ENCODE measurements at regions not wholly inside any gene's neighbourhood (a gene's known extent, or its start where the extent isn't known, plus 50 kb on each side); places are given as distances from the start of the nearest gene placed in this dataset.

DNA sequence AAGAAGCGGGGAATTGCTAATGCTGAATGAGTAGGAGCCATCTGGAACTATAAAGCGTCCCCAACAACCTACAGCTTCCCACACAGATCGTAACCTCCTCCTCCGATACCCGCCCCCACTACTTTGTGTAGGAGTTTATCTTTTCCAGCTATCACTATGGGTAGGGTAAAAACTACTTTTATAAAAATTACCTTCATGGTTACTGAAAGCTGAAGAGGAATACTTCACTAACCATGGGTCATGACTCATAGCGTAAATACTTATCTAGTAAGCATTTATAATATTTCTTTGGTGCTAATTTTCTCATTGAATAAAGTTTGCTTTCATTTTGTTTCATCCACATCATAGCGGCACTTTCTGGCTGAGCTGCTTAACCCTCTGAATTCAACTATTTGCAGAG is 79.4 kb upstream of the TNIP3 start:
- TF ChIP-seq, protein P1, sequence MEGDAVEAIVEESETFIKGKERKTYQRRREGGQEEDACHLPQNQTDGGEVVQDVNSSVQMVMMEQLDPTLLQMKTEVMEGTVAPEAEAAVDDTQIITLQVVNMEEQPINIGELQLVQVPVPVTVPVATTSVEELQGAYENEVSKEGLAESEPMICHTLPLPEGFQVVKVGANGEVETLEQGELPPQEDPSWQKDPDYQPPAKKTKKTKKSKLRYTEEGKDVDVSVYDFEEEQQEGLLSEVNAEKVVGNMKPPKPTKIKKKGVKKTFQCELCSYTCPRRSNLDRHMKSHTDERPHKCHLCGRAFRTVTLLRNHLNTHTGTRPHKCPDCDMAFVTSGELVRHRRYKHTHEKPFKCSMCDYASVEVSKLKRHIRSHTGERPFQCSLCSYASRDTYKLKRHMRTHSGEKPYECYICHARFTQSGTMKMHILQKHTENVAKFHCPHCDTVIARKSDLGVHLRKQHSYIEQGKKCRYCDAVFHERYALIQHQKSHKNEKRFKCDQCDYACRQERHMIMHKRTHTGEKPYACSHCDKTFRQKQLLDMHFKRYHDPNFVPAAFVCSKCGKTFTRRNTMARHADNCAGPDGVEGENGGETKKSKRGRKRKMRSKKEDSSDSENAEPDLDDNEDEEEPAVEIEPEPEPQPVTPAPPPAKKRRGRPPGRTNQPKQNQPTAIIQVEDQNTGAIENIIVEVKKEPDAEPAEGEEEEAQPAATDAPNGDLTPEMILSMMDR (IDR thresholded peaks at IDR 0.05) = no peak
- Histone ChIP-seq H3K4me3 (peak overlapping the region in 1 of 10 donors; percentile 26), H3K4me1 (no peaks in the 10 kb centered on the region), H3K36me3 (no peaks in the 10 kb centered on the region), H3K27me3 (no peaks in the 10 kb centered on the region), H3K9me3 (no peaks in the 10 kb centered on the region), H3K27ac (no peak overlapping the region)
- 84% methylated on average over 7 of the region's 7 CpGs for WGBS, 2 donors
- no peak for DNase-seq
- intact Hi-C loops (cut with DNase I) = loop anchor here in 1 of 10 donors (10.0 kb wide), 1 partner anchor 49 kb away; no protein-coding TSS in a partner anchor
- no peak for ATAC-seq

DNA sequence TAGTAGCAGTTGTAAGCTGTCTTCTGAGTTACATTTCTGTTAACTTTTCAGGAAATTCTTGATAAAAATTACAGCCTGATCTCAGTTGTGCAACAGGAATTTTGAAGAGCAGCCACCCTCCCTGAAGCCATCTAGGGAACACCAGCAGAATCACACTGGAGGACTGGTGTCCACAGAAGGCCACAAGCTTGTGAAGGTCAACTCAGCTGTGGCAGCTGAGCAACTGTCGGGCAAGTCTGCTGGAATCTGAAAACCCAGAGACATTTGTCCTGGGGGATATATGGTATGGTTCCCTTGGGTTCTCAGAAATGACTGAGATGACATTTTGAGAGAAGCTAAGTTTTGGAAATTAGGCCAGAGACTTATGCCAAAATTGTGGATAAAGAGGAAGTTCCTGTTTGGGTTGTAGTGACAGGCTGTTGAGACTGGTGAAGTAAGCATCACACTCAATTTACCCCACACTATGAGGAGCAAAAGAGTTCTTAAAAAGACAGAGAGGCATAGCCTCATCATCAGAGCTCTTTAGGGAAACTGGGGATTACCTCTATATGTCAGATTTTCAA is 78.1 kb upstream of the TNIP3 start:
- no peak overlapping the region for H3K4me3 ChIP-seq
- no peaks in the 10 kb centered on the region for H3K4me1 ChIP-seq
- intact Hi-C loops (cut with DNase I) = loop anchor here in 1 of 10 donors (10.0 kb wide), 1 partner anchor 47 kb away; no protein-coding TSS in a partner anchor
- TF ChIP-seq, protein P1 (IDR thresholded peaks at IDR 0.05) = no peak
- no peak overlapping the region for H3K27ac ChIP-seq
- ATAC-seq = no peak
- no peaks in the 10 kb centered on the region for H3K27me3 ChIP-seq
- no peaks in the 10 kb centered on the region for H3K36me3 ChIP-seq
- no peaks in the 10 kb centered on the region for H3K9me3 ChIP-seq
- 66 to 81% methylated on average over 1 of the region's 1 CpG for WGBS, 2 donors
- DNase-seq = no peak

DNA sequence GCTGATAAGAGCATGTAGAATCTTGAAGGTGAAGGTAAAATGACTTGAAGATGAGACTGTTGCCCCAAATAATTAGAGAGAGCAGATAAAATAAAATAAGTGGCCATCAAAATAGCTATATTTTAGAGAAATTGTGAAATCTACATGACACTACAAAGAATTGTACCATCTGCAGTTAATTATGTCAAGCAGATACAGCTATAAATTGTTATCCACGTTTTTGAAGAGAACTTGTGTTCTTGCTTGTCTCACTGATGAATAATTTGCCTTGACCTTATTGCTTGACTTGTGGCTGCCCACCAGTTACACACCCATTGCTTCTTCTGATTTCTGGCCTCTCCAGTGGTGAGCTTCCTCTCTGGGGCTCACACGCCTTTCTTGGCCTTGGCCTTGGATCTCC is 75.8 kb upstream of the TNIP3 start:
- no peak for DNase-seq
- 58 to 79% methylated on average over 2 of the region's 2 CpGs for WGBS, 2 donors
- Histone ChIP-seq H3K9me3 (no peaks in the 10 kb centered on the region), H3K27me3 (no peaks in the 10 kb centered on the region), H3K36me3 (no peaks in the 10 kb centered on the region), H3K27ac (no peak overlapping the region), H3K4me1 (no peaks in the 10 kb centered on the region), H3K4me3 (no peak overlapping the region)
- TF ChIP-seq, protein P1 (IDR thresholded peaks at IDR 0.05) = no peak
- no peak for ATAC-seq
- intact Hi-C loops (cut with DNase I) = loop anchor here in 1 of 10 donors (10.0 kb wide), 1 partner anchor 45 kb away; no protein-coding TSS in a partner anchor

DNA sequence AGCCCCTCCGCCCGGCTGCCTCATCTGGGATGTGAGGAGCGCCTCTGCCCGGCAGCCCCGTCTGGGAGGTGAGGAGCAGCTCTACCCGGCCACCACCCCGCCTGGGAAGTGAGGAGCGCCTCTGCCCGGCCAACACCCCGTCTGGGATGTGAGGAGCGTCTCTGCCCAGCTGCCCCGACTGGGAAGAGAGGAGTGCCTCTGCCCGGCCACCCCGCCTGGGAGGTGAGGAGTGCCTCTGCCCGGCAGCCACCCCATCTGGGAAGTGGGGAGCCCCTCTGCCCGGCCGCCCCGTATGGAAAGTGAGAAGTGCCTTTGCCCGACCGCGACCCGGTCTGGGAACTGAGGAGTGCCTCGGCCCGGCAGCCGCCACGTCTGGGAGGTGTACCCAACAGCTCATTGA is 74.3 kb upstream of the TNIP3 start:
- Histone ChIP-seq H3K27me3 (no peaks in the 10 kb centered on the region), H3K27ac (no peak overlapping the region), H3K4me3 (no peak overlapping the region), H3K4me1 (no peaks in the 10 kb centered on the region), H3K9me3 (no peaks in the 10 kb centered on the region), H3K36me3 (no peaks in the 10 kb centered on the region)
- ATAC-seq = no peak
- DNase-seq = no peak
- TF ChIP-seq, protein P1 (IDR thresholded peaks at IDR 0.05) = no peak
- intact Hi-C loops (cut with DNase I) = no loop called here
- WGBS, 2 donors = 92 to 96% methylated on average over 26 of the region's 26 CpGs
